ENCODE measurements at regions not wholly inside any gene's neighbourhood (a gene's known extent, or its start where the extent isn't known, plus 50 kb on each side); places are given as distances from the start of the nearest gene placed in this dataset.

DNA sequence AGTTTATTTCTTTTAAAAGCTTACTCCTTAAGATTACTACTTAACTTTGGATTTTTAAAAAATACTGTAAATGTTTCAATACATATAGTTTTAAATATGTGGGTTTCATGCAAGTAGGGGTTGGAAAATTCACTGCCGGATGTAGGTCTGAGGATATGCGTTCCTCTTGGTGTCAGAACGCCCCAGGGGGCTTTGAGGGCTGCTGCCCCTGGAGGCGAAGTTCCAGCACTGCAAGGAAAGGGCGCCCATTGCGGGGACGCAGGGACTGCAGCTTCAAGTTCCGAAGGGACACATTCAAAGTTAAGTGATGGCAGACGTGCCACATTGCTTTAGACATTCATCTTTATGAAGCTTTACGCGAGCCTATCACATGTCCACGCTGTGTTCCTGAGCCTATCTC lies 152.9 kb downstream of the SOD2 start:
- no peak for TF ChIP-seq CTCF (IDR thresholded peaks at IDR 0.05)
- no peak for TF ChIP-seq POLR2A (IDR thresholded peaks at IDR 0.05)
